ENCODE measurements at regions not wholly inside any gene's neighbourhood (a gene's known extent, or its start where the extent isn't known, plus 50 kb on each side); places are given as distances from the start of the nearest gene placed in this dataset.

DNA sequence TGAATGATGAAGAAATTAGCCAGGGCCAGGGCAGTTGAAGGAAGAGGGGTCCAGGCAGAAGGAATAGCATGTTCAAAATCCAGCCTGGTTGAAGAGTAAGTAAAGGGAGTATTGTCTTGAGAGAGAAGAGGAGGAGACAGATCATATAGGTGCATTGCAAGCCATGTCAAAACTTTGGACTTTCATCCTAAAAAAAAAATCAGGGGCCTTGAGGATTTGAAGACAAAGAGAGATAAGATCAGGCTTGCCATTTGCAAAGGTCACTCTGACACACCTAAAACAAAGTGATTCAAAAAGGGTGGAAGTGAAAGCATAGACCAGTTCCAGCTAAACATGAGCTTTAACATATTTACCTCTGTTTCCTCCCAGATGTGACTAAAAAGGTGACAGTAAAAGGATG lies 95.7 kb upstream of the DRD2 start (continued):
- TF ChIP-seq, protein P1, sequence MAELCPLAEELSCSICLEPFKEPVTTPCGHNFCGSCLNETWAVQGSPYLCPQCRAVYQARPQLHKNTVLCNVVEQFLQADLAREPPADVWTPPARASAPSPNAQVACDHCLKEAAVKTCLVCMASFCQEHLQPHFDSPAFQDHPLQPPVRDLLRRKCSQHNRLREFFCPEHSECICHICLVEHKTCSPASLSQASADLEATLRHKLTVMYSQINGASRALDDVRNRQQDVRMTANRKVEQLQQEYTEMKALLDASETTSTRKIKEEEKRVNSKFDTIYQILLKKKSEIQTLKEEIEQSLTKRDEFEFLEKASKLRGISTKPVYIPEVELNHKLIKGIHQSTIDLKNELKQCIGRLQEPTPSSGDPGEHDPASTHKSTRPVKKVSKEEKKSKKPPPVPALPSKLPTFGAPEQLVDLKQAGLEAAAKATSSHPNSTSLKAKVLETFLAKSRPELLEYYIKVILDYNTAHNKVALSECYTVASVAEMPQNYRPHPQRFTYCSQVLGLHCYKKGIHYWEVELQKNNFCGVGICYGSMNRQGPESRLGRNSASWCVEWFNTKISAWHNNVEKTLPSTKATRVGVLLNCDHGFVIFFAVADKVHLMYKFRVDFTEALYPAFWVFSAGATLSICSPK (IDR thresholded peaks at IDR 0.05; ENCODE audit: borderline replicate concordance), result no peak
- no peak for TF ChIP-seq ZNF561 (CRISPR knock-in tag; conservative IDR thresholded peaks at IDR 0.05)
- no peak for TF ChIP-seq NBN (IDR thresholded peaks at IDR 0.05; ENCODE audit: low read depth)
- no peak for TF ChIP-seq POLR2G (IDR thresholded peaks at IDR 0.05; ENCODE audit: low read depth, low read length)

DNA sequence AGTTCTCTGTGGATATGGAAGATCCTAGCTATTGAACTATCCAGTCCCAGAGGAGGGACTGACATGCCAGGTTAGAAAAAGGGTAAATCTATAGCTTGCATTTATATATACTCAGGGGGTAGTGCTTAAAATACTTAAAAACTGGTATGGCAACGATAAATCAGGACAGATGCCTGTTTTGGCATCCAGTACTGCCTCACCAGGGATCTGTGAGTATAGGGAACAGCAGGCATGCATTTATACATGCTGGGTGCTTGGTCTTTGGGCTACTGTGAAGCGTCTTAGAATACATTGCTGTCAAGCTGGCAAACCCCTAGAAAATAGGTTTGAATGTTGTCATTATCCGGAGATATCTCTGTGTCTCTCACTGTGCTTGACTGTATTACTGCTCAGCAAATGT lies 94.2 kb upstream of the DRD2 start:
- no peaks in the 10 kb centered on the region for H3K4me1 ChIP-seq (replicated peaks in 1 of 2; ENCODE audit: control insufficient read depth in 2 of 2, insufficient read depth in 2 of 2, low read length in 2 of 2)
- H3K9me1 ChIP-seq (ENCODE audit: control insufficient read depth, insufficient read depth, low read length), result no peaks in the 10 kb centered on the region
- in situ Hi-C loops (cut with MboI) (no loop called here), intact Hi-C loops (cut with micrococcal nuclease) (no loop called here)
- no peaks in the 10 kb centered on the region for H3K36me3 ChIP-seq (ENCODE audit: control insufficient read depth, insufficient read depth, low read length)
- no peak for DNase-seq (ENCODE audit: extremely low read depth in 1 of 4, low spot score in 3 of 4)
- 24% methylated on average over 3 of the region's 3 CpGs for WGBS (ENCODE audit: insufficient coverage, low coverage, missing lambda C conversion rate)
- H3K79me2 ChIP-seq (ENCODE audit: control insufficient read depth, insufficient read depth, low read length), result no peaks in the 10 kb centered on the region
- CTCF ChIA-PET (ENCODE audit: low intra/inter-chr PET ratio), result no interaction called here
- FAIRE-seq, result no peak
- H3K4me3 ChIP-seq, result no peak overlapping the region
- H3K9ac ChIP-seq (ENCODE audit: insufficient read depth in 1 of 2, low read depth in 2 of 2, low read length in 2 of 2), result no peak overlapping the region
- H4K20me1 ChIP-seq (replicated peaks; ENCODE audit: control insufficient read depth, insufficient read depth, low read length), result no peaks in the 10 kb centered on the region
- H3K27me3 ChIP-seq (ENCODE audit: control insufficient read depth in 2 of 2, insufficient read depth in 2 of 2, low read length in 2 of 2), result peaks cover 0 to 11% of the 10 kb centered on the region in 2 experiments; a peak in 2 of 5 replicates
- BruUV-seq (replicated peaks), result no TSS peak
- H3K9me3 ChIP-seq (replicated peaks; ENCODE audit: control insufficient read depth, insufficient read depth, low read depth, low read length), result no peaks in the 10 kb centered on the region
- no peak overlapping the region for H3K4me2 ChIP-seq (ENCODE audit: insufficient read depth, low read length)
- no peak overlapping the region for H2AFZ ChIP-seq (ENCODE audit: low read depth, low read length)
- ATAC-seq, result no peak
- POLR2A ChIA-PET, result interaction anchor here (0.6 kb wide), 1 partner anchor 16 kb away, joined by 3 read pairs; no protein-coding TSS in a partner anchor
- H3K27ac ChIP-seq (ENCODE audit: extremely low read depth, low read depth, low read length), result no peak overlapping the region
- no peak for TF ChIP-seq SIN3A (IDR thresholded peaks at IDR 0.05; ENCODE audit: borderline replicate concordance in 2 of 2, control insufficient read depth in 1 of 2, low read depth in 2 of 2, low read length in 2 of 2)
- no peak for TF ChIP-seq SRF (CRISPR knock-in tag; IDR thresholded peaks at IDR 0.05)
- no peak for TF ChIP-seq ZNF121 (CRISPR knock-in tag; conservative IDR thresholded peaks at IDR 0.05)
- TF ChIP-seq SNRNP70 (optimal IDR thresholded peaks at IDR 0.05; ENCODE audit: low read depth, low read length), result no peak
- TF ChIP-seq PPARD (CRISPR knock-in tag; IDR thresholded peaks at IDR 0.05), result no peak
- TF ChIP-seq, protein P2, sequence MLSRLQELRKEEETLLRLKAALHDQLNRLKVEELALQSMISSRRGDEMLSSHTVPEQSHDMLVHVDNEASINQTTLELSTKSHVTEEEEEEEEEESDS (CRISPR knock-in tag; IDR thresholded peaks at IDR 0.05), result no peak
- no peak for TF ChIP-seq POLR2A (conservative IDR thresholded peaks at IDR 0.05)
- no peak for TF ChIP-seq TAF15 (IDR thresholded peaks at IDR 0.05; ENCODE audit: low read depth, low read length)
- no peak for TF ChIP-seq RB1 (IDR thresholded peaks at IDR 0.05; ENCODE audit: low read depth)
- no peak for TF ChIP-seq MECOM (CRISPR knock-in tag; IDR thresholded peaks at IDR 0.05)
- no peak for TF ChIP-seq FOS (IDR thresholded peaks at IDR 0.05; ENCODE audit: extremely low read depth, insufficient read length)
- TF ChIP-seq, protein P3, sequence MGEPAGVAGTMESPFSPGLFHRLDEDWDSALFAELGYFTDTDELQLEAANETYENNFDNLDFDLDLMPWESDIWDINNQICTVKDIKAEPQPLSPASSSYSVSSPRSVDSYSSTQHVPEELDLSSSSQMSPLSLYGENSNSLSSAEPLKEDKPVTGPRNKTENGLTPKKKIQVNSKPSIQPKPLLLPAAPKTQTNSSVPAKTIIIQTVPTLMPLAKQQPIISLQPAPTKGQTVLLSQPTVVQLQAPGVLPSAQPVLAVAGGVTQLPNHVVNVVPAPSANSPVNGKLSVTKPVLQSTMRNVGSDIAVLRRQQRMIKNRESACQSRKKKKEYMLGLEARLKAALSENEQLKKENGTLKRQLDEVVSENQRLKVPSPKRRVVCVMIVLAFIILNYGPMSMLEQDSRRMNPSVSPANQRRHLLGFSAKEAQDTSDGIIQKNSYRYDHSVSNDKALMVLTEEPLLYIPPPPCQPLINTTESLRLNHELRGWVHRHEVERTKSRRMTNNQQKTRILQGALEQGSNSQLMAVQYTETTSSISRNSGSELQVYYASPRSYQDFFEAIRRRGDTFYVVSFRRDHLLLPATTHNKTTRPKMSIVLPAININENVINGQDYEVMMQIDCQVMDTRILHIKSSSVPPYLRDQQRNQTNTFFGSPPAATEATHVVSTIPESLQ (CRISPR knock-in tag; IDR thresholded peaks at IDR 0.05), result no peak
- no peak for TF ChIP-seq EGR1 (conservative IDR thresholded peaks at IDR 0.05)
- no peak for TF ChIP-seq SMARCA5 (IDR thresholded peaks at IDR 0.05)
- TF ChIP-seq ZNF76 (CRISPR knock-in tag; IDR thresholded peaks at IDR 0.05; ENCODE audit: borderline replicate concordance), result no peak
- TF ChIP-seq ESRRB (CRISPR knock-in tag; IDR thresholded peaks at IDR 0.05; ENCODE audit: borderline replicate concordance), result no peak
- no peak for TF ChIP-seq PHB (CRISPR knock-in tag; IDR thresholded peaks at IDR 0.05)

Data from K562 (cell line).